HG03025 (cell line): ENCODE measurements at regions not wholly inside any gene's neighbourhood (a gene's known extent, or its start where the extent isn't known, plus 50 kb on each side); places are given as distances from the start of the nearest gene placed in this dataset.
A peak's percentile ranks its signal among the peaks of the same experiment; 100 is the strongest.
"Not testable (repeated sequence)": the region's sequence is repeated elsewhere in the genome, so short reads cannot be mapped to it uniquely, and the experiment has no call there.

Experiments used
- ATAC-seq: cut with Tn5 transposase; IDR thresholded peaks from one replicate; pipeline ENCODE4 v1.9.1; 2021; ENCODE audit warnings: mild to moderate bottlenecking, moderate library complexity; ENCODE audit not compliant: unreplicated experiment, low FRiP score

- ATAC-seq: no peak
These were observed 83.2 kb upstream of the PWP1 start for GRCh38 chr12:107602446-107602845.

- no peak for ATAC-seq
These were observed 80.3 kb upstream of the PWP1 start for GRCh38 chr12:107605293-107605692.

- ATAC-seq: peak; percentile 50
These were observed 77.9 kb upstream of the PWP1 start for GRCh38 chr12:107607464-107608392.

- ATAC-seq: not testable (repeated sequence)
These were observed 76.8 kb upstream of the PWP1 start for GRCh38 chr12:107608779-107609178.

GRCh38 chr12:107610021-107610859 is 75.4 kb upstream of the PWP1 start:
- ATAC-seq: no peak

GRCh38 chr12:107612508-107612907 is 73.1 kb upstream of the PWP1 start:
- ATAC-seq: no peak

GRCh38 chr12:107616941-107617340 is 68.7 kb upstream of the PWP1 start:
- no peak for ATAC-seq

DNA sequence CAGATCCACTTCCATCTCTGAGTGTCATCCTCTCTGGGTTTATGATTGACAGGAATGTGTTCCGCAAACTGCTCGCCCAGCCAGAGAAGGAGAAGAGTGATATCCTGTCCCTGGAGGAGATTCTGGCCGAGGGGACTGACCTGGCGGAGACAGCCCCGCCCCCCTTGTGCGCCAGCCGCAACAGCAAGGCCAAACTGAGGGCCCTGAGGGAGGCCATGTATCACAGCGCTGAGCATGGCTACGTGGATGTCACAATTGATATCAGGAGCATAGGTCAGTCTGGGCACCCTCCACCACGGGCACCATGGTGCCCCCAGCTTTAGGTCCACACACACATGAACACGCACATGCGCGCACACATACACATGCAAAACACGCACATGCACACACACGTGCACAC is 67.5 kb upstream of the PWP1 start:
- no peak for ATAC-seq

DNA sequence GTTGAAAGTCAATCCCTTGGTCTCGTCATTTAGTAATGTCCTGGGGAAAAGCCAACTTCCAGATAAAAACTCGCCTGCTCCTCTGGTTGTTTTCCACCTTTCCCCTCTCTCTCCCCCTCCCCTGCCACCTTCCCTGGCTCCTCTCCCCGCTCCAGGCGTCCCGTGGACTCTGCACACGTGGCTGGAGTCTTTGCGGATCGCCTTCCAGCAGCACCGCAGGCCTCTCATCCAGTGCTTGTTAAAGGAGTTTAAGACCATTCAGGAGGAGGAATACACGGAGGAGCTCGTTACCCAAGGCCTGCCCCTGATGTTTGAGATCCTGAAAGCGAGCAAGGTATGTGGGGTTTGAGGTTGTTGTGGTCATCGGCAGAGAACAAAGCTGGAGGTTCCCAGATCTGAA is 65.8 kb upstream of the PWP1 start:
- ATAC-seq: no peak

DNA sequence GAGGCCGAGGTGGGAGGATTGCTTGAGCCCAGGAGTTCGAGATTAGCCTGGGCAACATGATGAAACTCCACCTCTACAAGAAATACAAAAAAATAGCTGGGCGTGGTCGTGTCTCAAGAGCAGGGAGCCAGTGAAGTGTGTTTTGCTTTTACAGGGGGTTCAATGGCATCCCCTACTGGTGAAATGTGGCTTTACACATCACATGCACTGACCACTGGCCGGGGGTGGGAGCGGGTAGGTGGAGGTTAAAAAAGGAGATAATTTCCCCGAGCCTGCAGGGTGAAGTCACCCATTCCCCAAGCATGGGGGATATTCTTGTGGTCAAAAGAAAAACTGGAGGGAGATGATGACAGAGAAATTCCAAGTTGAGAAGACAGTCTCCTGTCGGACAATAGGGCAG is 63.6 kb upstream of the PWP1 start:
- no peak for ATAC-seq

DNA sequence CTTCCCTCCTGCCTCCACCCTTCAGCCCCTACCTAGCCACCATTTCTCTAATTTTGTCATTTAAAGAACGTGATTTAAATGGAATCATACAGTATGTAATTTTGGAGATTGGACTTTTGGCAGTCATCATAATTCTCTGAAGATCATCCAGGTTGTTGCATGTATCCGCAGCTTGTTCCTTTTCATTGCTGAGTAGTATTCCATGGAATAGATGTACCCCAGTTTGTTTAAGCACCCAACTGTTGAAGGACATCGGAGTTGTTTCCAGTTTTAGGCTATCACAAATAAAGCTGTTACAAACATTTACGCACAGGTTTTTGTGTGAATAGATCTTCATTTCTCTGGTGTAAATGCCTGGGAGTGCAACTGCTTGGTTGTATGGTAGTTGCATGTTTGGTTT is 61.1 kb upstream of the PWP1 start:
- ATAC-seq: no peak

GRCh38 chr12:107631715-107632114 is 53.9 kb upstream of the PWP1 start:
- no peak for ATAC-seq

GRCh38 chr12:107632246-107632645 is 53.4 kb upstream of the PWP1 start:
- no peak for ATAC-seq

DNA sequence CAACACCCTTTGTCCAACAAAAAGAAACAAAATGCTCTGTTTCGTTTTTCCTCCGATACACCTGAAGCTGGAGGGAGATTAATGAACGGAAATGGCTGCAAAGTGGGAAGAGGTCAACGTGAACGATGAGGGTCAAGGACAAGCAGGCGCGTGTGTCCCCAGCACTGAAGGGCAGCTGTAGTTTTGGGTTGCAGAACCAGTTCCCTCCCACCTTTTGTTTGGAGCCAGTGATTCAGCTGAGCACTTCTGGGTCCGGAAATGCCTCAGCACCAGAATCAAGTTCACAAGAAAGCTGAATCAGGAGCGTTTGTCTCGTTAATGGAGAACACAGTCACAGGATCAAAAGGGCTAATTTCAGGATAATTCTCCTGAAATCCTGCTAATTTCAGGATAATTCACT is 51.1 kb upstream of the PWP1 start:
- ATAC-seq: no peak

DNA sequence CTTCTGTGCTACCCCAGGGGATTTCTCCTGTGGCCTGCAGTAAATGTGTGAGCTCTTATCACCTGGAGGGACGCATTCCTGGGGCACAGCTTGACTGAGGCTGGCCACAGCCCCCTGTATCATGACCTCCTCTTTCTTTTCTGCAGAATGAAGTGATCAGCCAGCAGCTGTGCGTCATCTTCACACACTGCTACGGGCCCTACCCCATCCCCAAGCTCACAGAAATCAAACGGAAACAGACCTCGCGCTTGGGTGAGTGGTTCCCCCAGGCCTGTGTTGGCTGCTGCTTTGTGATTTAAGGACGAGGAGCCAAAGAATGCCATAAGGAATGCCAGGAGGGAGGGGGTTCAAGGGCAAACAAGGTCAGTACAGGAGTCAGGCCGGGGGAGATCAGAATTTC is 50.5 kb upstream of the PWP1 start:
- no peak for ATAC-seq
